ENCODE measurements at regions not wholly inside any gene's neighbourhood (a gene's known extent, or its start where the extent isn't known, plus 50 kb on each side); places are given as distances from the start of the nearest gene placed in this dataset.

- no peak for TF ChIP-seq SPI1 (IDR thresholded peaks at IDR 0.05; ENCODE audit: low read depth, low read length)
- TF ChIP-seq POLR2A (IDR thresholded peaks at IDR 0.05; ENCODE audit: low read depth, low read length): no peak
- DNase-seq (ENCODE audit: insufficient read length, low spot score): no peak
- FAIRE-seq: no peak
Measured at GRCh38 chr2:129768485-129769184, 210.8 kb upstream of the RAB6C start.

DNA sequence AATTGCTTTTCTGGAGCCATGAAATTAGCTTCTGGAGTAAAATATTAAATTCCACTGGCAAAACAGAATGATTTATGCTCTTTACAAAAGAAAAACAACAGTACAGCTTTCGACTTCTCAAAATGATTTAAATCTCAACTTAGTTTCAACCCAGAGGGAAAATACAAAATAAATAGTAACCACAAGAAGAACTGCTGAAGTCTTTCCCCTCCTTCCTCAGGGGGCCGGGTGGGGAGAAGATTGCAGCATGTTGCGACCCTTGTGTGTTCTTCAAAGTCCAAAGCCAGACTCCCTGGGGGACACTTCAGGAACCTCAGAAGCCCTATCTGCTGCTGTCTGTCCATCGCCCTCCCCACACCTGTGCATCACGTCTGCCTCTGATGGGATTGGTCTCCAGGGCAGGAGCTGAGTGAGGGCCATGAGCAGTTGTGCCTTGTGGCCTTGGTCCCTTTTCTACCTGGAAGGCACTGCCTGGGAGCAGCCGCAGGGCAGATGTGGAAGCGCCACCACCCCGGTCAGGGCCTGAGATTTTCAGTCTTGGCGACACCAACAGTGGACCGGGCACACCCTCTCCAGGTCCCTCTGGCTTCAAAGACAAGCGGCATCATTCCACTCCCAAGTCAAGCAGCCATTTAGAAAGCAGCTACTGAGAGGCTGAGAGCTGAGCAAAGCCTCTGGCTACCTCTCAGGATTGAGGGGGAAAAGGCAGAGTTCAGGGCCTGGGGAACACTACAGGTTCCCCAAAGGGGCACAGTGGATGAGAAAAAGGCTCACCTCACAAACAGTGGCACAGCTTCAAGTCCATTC lies 210.1 kb upstream of the RAB6C start:
- no peak for FAIRE-seq
- no peak for TF ChIP-seq POLR2AphosphoS5 (IDR thresholded peaks at IDR 0.05; ENCODE audit: low read depth, low read length)
- TF ChIP-seq PAX5 (IDR thresholded peaks at IDR 0.05; ENCODE audit: insufficient read depth, low read length, severe bottlenecking): no peak
- TF ChIP-seq SPI1 (IDR thresholded peaks at IDR 0.05; ENCODE audit: low read depth, low read length): no peak
- TF ChIP-seq POU2F2 (IDR thresholded peaks at IDR 0.05; ENCODE audit: low read depth, low read length): no peak
- no peak for TF ChIP-seq POLR2A (IDR thresholded peaks at IDR 0.05; ENCODE audit: low read depth, low read length)
- TF ChIP-seq TAF1 (IDR thresholded peaks at IDR 0.05; ENCODE audit: low read depth, low read length): no peak
- no peak for DNase-seq (ENCODE audit: insufficient read length, low spot score)

DNA sequence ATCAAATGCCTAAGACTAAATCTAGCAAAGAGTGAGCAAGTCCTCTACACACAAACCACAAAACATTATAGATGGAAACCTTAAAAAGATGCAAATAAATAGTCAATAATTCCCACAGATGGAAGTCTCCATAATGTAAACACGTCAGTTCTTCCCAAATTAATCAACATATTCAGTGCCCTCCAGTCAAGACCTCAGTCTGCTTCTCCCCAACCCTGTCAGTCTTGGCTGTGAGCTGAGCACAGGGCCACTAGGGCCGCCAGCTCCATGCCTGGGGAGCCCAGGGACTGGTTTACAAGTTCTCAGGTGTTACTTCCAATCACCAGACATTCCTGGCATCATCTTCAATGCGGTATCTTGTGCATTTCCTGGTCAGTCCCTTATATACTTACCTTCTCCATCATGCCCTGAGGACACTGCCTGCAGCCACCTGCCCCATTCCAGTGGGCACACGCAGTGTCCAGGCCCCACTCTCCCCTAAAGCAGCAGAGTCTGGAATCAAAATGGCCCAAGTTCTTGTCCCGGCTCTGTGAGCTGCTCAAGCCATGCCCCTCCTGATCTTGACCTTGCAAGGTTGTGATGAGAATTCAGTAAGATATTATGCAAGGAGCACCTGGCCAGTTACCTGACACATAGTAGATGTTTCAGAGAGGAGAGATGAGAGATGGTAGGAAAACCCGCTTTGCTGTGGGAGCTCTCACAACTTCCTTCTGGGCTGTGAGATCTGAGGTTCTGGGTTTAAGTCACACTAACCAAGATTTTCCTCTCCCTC lies 207.9 kb upstream of the RAB6C start:
- no peak for DNase-seq (ENCODE audit: insufficient read length, low spot score)
- TF ChIP-seq POU2F2 (IDR thresholded peaks at IDR 0.05; ENCODE audit: low read depth, low read length) (no peak), POLR2AphosphoS5 (IDR thresholded peaks at IDR 0.05; ENCODE audit: low read depth, low read length) (no peak), POLR2A (IDR thresholded peaks at IDR 0.05; ENCODE audit: low read depth, low read length) (no peak), TAF1 (IDR thresholded peaks at IDR 0.05; ENCODE audit: low read depth, low read length) (no peak), PAX5 (IDR thresholded peaks at IDR 0.05; ENCODE audit: insufficient read depth, low read length, severe bottlenecking) (no peak), SPI1 (IDR thresholded peaks at IDR 0.05; ENCODE audit: low read depth, low read length) (no peak)
- no peak for FAIRE-seq

DNA sequence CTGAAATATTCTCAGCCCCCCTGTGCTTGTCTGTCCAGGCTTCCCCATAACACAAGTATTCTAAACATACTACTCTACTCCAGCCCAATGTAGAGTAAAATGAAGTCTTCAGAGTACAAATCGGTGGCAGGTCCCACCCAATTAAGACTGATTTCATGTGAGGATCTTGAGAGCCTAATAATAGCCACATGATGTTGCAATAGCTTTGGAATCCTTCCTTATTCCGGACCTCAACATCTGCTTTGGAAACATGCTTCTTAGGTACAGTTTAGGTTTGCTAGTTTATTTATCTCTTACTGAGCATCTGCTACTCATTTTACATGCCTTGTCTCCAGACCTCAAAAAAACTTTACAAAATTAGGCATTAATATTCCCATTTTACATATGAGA lies 207.3 kb upstream of the RAB6C start:
- DNase-seq (ENCODE audit: insufficient read length, low spot score) (no peak), FAIRE-seq (no peak)
- TF ChIP-seq POLR2AphosphoS5 (IDR thresholded peaks at IDR 0.05; ENCODE audit: low read depth, low read length) (no peak), POU2F2 (IDR thresholded peaks at IDR 0.05; ENCODE audit: low read depth, low read length) (no peak), SPI1 (IDR thresholded peaks at IDR 0.05; ENCODE audit: low read depth, low read length) (no peak), POLR2A (IDR thresholded peaks at IDR 0.05; ENCODE audit: low read depth, low read length) (no peak), TAF1 (IDR thresholded peaks at IDR 0.05; ENCODE audit: low read depth, low read length) (no peak), PAX5 (IDR thresholded peaks at IDR 0.05; ENCODE audit: insufficient read depth, low read length, severe bottlenecking) (no peak)

GRCh38 chr2:129775952-129776653 lies 203.4 kb upstream of the RAB6C start:
- DNase-seq (ENCODE audit: insufficient read length, low spot score): no peak
- no peak for FAIRE-seq
- TF ChIP-seq PAX5 (IDR thresholded peaks at IDR 0.05; ENCODE audit: insufficient read depth, low read length, severe bottlenecking) (no peak), POLR2AphosphoS5 (IDR thresholded peaks at IDR 0.05; ENCODE audit: low read depth, low read length) (no peak), POLR2A (IDR thresholded peaks at IDR 0.05; ENCODE audit: low read depth, low read length) (no peak), POU2F2 (IDR thresholded peaks at IDR 0.05; ENCODE audit: low read depth, low read length) (no peak), TAF1 (IDR thresholded peaks at IDR 0.05; ENCODE audit: low read depth, low read length) (no peak)

- FAIRE-seq (no peak), DNase-seq (ENCODE audit: insufficient read length, low spot score) (no peak)
- TF ChIP-seq POLR2A (IDR thresholded peaks at IDR 0.05; ENCODE audit: low read depth, low read length): no peak
- no peak for TF ChIP-seq POU2F2 (IDR thresholded peaks at IDR 0.05; ENCODE audit: low read depth, low read length)
- no peak for TF ChIP-seq POLR2AphosphoS5 (IDR thresholded peaks at IDR 0.05; ENCODE audit: low read depth, low read length)
- TF ChIP-seq PAX5 (IDR thresholded peaks at IDR 0.05; ENCODE audit: insufficient read depth, low read length, severe bottlenecking): no peak
- no peak for TF ChIP-seq SPI1 (IDR thresholded peaks at IDR 0.05; ENCODE audit: low read depth, low read length)
- no peak for TF ChIP-seq TAF1 (IDR thresholded peaks at IDR 0.05; ENCODE audit: low read depth, low read length)
Measured at GRCh38 chr2:129777146-129777545, 202.3 kb upstream of the RAB6C start.

GRCh38 chr2:129777762-129778583 lies 201.5 kb upstream of the RAB6C start:
- FAIRE-seq: no peak
- no peak for DNase-seq (ENCODE audit: insufficient read length, low spot score)
- TF ChIP-seq TAF1 (IDR thresholded peaks at IDR 0.05; ENCODE audit: low read depth, low read length) (no peak), POLR2AphosphoS5 (IDR thresholded peaks at IDR 0.05; ENCODE audit: low read depth, low read length) (no peak), PAX5 (IDR thresholded peaks at IDR 0.05; ENCODE audit: insufficient read depth, low read length, severe bottlenecking) (no peak), POLR2A (IDR thresholded peaks at IDR 0.05; ENCODE audit: low read depth, low read length) (no peak), POU2F2 (IDR thresholded peaks at IDR 0.05; ENCODE audit: low read depth, low read length) (no peak), SPI1 (IDR thresholded peaks at IDR 0.05; ENCODE audit: low read depth, low read length) (no peak)

DNA sequence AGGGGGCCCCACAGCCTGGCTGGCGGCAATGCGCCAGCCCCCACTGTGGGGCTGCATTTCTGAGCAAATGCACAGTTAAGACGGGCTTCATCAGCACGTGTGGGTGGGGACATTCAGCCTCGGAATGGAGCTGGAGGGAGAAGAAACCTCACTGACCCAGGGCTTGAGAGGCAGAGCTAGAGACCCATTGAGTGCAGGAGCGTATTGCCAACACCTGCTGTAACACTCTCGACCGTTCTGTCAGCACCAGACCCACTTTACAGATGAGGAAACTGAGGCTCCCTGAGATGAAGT lies 200.9 kb upstream of the RAB6C start:
- FAIRE-seq: no peak
- TF ChIP-seq PAX5 (IDR thresholded peaks at IDR 0.05; ENCODE audit: insufficient read depth, low read length, severe bottlenecking): no peak
- no peak for TF ChIP-seq POU2F2 (IDR thresholded peaks at IDR 0.05; ENCODE audit: low read depth, low read length)
- TF ChIP-seq POLR2A (IDR thresholded peaks at IDR 0.05; ENCODE audit: low read depth, low read length): no peak
- TF ChIP-seq POLR2AphosphoS5 (IDR thresholded peaks at IDR 0.05; ENCODE audit: low read depth, low read length): no peak
- TF ChIP-seq TAF1 (IDR thresholded peaks at IDR 0.05; ENCODE audit: low read depth, low read length): no peak
- TF ChIP-seq SPI1 (IDR thresholded peaks at IDR 0.05; ENCODE audit: low read depth, low read length): no peak
- no peak for DNase-seq (ENCODE audit: insufficient read length, low spot score)
